ENCODE measurements at regions not wholly inside any gene's neighbourhood (a gene's known extent, or its start where the extent isn't known, plus 50 kb on each side); places are given as distances from the start of the nearest gene placed in this dataset.

GRCh38 chr13:80952158-80952557 is 611.2 kb upstream of the SPRY2 start:
- DNase-seq, result no peak
- Histone ChIP-seq H3K4me3 (ENCODE audit: low read depth, low read length) (no peak overlapping the region), H3K36me3 (replicated peaks) (no peaks in the 10 kb centered on the region), H3K27ac (no peak overlapping the region), H3K27me3 (replicated peaks) (no peaks in the 10 kb centered on the region)
- in situ Hi-C loops (cut with HindIII; ENCODE audit: low pct_ligation_motif_present, low sequenced_read_pairs), result no loop called here
- no peak for TF ChIP-seq CTCF (IDR thresholded peaks at IDR 0.05; ENCODE audit: low read depth, low read length, missing control alignments)

GRCh38 chr13:80946008-80946802 is 605.3 kb upstream of the SPRY2 start:
- DNase-seq, result no peak

GRCh38 chr13:80945328-80945727 is 604.4 kb upstream of the SPRY2 start:
- no peak overlapping the region for H3K4me3 ChIP-seq (ENCODE audit: low read depth, low read length)
- TF ChIP-seq CTCF (IDR thresholded peaks at IDR 0.05; ENCODE audit: low read depth, low read length, missing control alignments), result no peak
- in situ Hi-C loops (cut with HindIII; ENCODE audit: low pct_ligation_motif_present, low sequenced_read_pairs), result no loop called here
- no peaks in the 10 kb centered on the region for H3K27me3 ChIP-seq (replicated peaks)
- H3K36me3 ChIP-seq (replicated peaks), result no peaks in the 10 kb centered on the region
- no peak overlapping the region for H3K27ac ChIP-seq
- no peak for DNase-seq

More at GRCh38 chr13:80946008-80946802, 605.3 kb upstream of the SPRY2 start:
- H3K4me3 ChIP-seq (ENCODE audit: low read depth, low read length), result no peak overlapping the region
- no peaks in the 10 kb centered on the region for H3K36me3 ChIP-seq (replicated peaks)
- no peaks in the 10 kb centered on the region for H3K27me3 ChIP-seq (replicated peaks)
- H3K27ac ChIP-seq, result no peak overlapping the region
- in situ Hi-C loops (cut with HindIII; ENCODE audit: low pct_ligation_motif_present, low sequenced_read_pairs), result no loop called here
- TF ChIP-seq CTCF (IDR thresholded peaks at IDR 0.05; ENCODE audit: low read depth, low read length, missing control alignments), result no peak

GRCh38 chr13:80939581-80939980 is 598.7 kb upstream of the SPRY2 start:
- in situ Hi-C loops (cut with HindIII; ENCODE audit: low pct_ligation_motif_present, low sequenced_read_pairs), result no loop called here
- Histone ChIP-seq H3K36me3 (replicated peaks) (no peaks in the 10 kb centered on the region), H3K27me3 (replicated peaks) (no peaks in the 10 kb centered on the region), H3K27ac (no peak overlapping the region), H3K4me3 (ENCODE audit: low read depth, low read length) (no peak overlapping the region)
- TF ChIP-seq CTCF (IDR thresholded peaks at IDR 0.05; ENCODE audit: low read depth, low read length, missing control alignments), result no peak
- no peak for DNase-seq

- no peak for DNase-seq
- no peaks in the 10 kb centered on the region for H3K27me3 ChIP-seq (replicated peaks)
- in situ Hi-C loops (cut with HindIII; ENCODE audit: low pct_ligation_motif_present, low sequenced_read_pairs), result no loop called here
- no peak overlapping the region for H3K4me3 ChIP-seq (ENCODE audit: low read depth, low read length)
- H3K36me3 ChIP-seq (replicated peaks), result no peaks in the 10 kb centered on the region
- no peak for TF ChIP-seq CTCF (IDR thresholded peaks at IDR 0.05; ENCODE audit: low read depth, low read length, missing control alignments)
- H3K27ac ChIP-seq, result no peak overlapping the region
These were observed 590.8 kb upstream of the SPRY2 start for GRCh38 chr13:80931766-80932165.

- H3K36me3 ChIP-seq (replicated peaks), result no peaks in the 10 kb centered on the region
- H3K27ac ChIP-seq, result no peak overlapping the region
- no peak for TF ChIP-seq CTCF (IDR thresholded peaks at IDR 0.05; ENCODE audit: low read depth, low read length, missing control alignments)
- no peak for DNase-seq
- no peak overlapping the region for H3K4me3 ChIP-seq (ENCODE audit: low read depth, low read length)
- in situ Hi-C loops (cut with HindIII; ENCODE audit: low pct_ligation_motif_present, low sequenced_read_pairs), result no loop called here
- no peaks in the 10 kb centered on the region for H3K27me3 ChIP-seq (replicated peaks)
These were observed 590.2 kb upstream of the SPRY2 start for GRCh38 chr13:80931118-80931517.
